CD14-positive monocyte (primary cell): ENCODE measurements at regions not wholly inside any gene's neighbourhood (a gene's known extent, or its start where the extent isn't known, plus 50 kb on each side); places are given as distances from the start of the nearest gene placed in this dataset.

Experiments used
- DNase-seq, 3 donors: peaks; one replicate each; pipeline ENCODE4 v3.0.0-alpha.2; 2011 to 2022
- H2AFZ ChIP-seq: 2 replicates; pipeline ENCODE4 v1.6.0; 2012; ENCODE audit warnings: mild to moderate bottlenecking, low read depth, low read length, inconsistent platforms; ENCODE audit not compliant: insufficient read depth, poor library complexity, severe bottlenecking
- H3K27ac ChIP-seq, 2 donors: 1 replicate in 1 of 2; 2 replicates in 1 of 2; pipeline ENCODE4 v1.5.1; 2012 to 2013; ENCODE audit warnings: low read length in 2 of 2, control low read depth in 1 of 2, inconsistent platforms in 1 of 2, low read depth in 1 of 2, mild to moderate bottlenecking in 1 of 2
- H3K27me3 ChIP-seq, 2 donors: one replicate each; pipeline versions ENCODE4 v1.6.0 to v1.6.1; 2011 to 2013; ENCODE audit warnings: low read length in 2 of 2; ENCODE audit not compliant: control insufficient read depth in 2 of 2, insufficient read depth in 2 of 2
- H3K36me3 ChIP-seq, 2 donors: replicated peaks in 1 of 2; 1 replicate in 1 of 2; 2 replicates in 1 of 2; pipeline versions ENCODE4 v1.5.1 to v1.6.1; 2012 to 2013; ENCODE audit warnings: low read length in 2 of 2, control low read depth in 1 of 2, inconsistent platforms in 1 of 2, mild to moderate bottlenecking in 1 of 2; ENCODE audit not compliant: insufficient read depth in 2 of 2, control insufficient read depth in 1 of 2
- H3K4me1 ChIP-seq, 2 donors: 1 replicate in 1 of 2; 2 replicates in 1 of 2; pipeline versions ENCODE4 v1.5.1 to v1.6.1; 2012 to 2013; ENCODE audit warnings: low read length in 2 of 2, control low read depth in 1 of 2, inconsistent platforms in 1 of 2, mild to moderate bottlenecking in 1 of 2, moderate library complexity in 1 of 2; ENCODE audit not compliant: insufficient read depth in 2 of 2, control insufficient read depth in 1 of 2
- H3K4me2 ChIP-seq: replicated peaks from 2 replicates; pipeline ENCODE3; 2012; ENCODE audit warnings: low read length, moderate library complexity, mild to moderate bottlenecking; ENCODE audit not compliant: poor library complexity, severe bottlenecking; ENCODE audit errors: extremely low read depth
- H3K4me3 ChIP-seq, 3 experiments: fragments of 200-600 bp in 1 of 3; sonication (generic) in 1 of 3; replicated peaks in 1 of 3; 1 replicate in 2 of 3; 2 replicates in 1 of 3; pipeline ENCODE4 v1.5.1; 2011 to 2013; ENCODE audit warnings: low read length in 3 of 3, mild to moderate bottlenecking in 3 of 3, control low read depth in 2 of 3, low read depth in 2 of 3, inconsistent platforms in 1 of 3, moderate library complexity in 1 of 3
- H3K79me2 ChIP-seq: 2 replicates; pipeline ENCODE4 v1.6.0; 2012; ENCODE audit warnings: mild to moderate bottlenecking, control low read depth, inconsistent platforms, low read length, moderate library complexity; ENCODE audit not compliant: insufficient read depth
- H3K9ac ChIP-seq: 2 replicates; pipeline ENCODE4 v1.6.0; 2017; ENCODE audit warnings: low read length, mild to moderate bottlenecking; ENCODE audit not compliant: insufficient read depth, poor library complexity, severe bottlenecking
- H3K9me3 ChIP-seq, 2 donors: replicated peaks in 1 of 2; 1 replicate in 1 of 2; 2 replicates in 1 of 2; pipeline versions ENCODE4 v1.5.1 to v1.6.1; 2012 to 2013; ENCODE audit warnings: low read length in 2 of 2, control low read depth in 1 of 2; ENCODE audit not compliant: control insufficient read depth in 1 of 2, insufficient read depth in 1 of 2
- H4K20me1 ChIP-seq: 2 replicates; pipeline ENCODE4 v1.6.0; 2012; ENCODE audit warnings: mild to moderate bottlenecking, low read length, control low read depth, moderate library complexity; ENCODE audit not compliant: insufficient read depth
- H3K27ac Mint-ChIP-seq, 7 donors: one replicate each; pipeline ENCODE4 v1.8.0; 2020; ENCODE audit warnings: mild to moderate bottlenecking in 7 of 7, mixed read lengths in 7 of 7, moderate library complexity in 6 of 7, inconsistent platforms in 2 of 7
- H3K27me3 Mint-ChIP-seq, 3 donors: one replicate each; pipeline ENCODE4 v1.8.0; 2021 to 2022; ENCODE audit warnings: low read depth in 3 of 3, mild to moderate bottlenecking in 3 of 3, mixed read lengths in 3 of 3, moderate library complexity in 3 of 3, inconsistent platforms in 1 of 3
- H3K36me3 Mint-ChIP-seq, 2 donors: one replicate each; pipeline ENCODE4 v1.8.0; 2020; ENCODE audit warnings: mixed read lengths in 2 of 2, inconsistent platforms in 1 of 2, mild to moderate bottlenecking in 1 of 2
- H3K4me1 Mint-ChIP-seq: one replicate; pipeline ENCODE4 v1.8.0; 2020; ENCODE audit warnings: mild to moderate bottlenecking, mixed read lengths
- H3K4me3 Mint-ChIP-seq, 2 donors: one replicate each; pipeline ENCODE4 v1.8.0; 2020; ENCODE audit warnings: mild to moderate bottlenecking in 2 of 2, mixed read lengths in 2 of 2, moderate library complexity in 1 of 2
- H3K9me3 Mint-ChIP-seq, 7 donors: one replicate each; pipeline ENCODE4 v1.8.0; 2020 to 2022; ENCODE audit warnings: mixed read lengths in 7 of 7, mild to moderate bottlenecking in 6 of 7, moderate library complexity in 6 of 7, inconsistent platforms in 2 of 7
- CTCF ChIP-seq: fragments of 200-600 bp; IDR thresholded peaks from one replicate; pipeline ENCODE4 v1.8.0; 2022; ENCODE audit warnings: antibody characterized with exemption, mild to moderate bottlenecking
- WGBS: methylation state at CpG from one replicate; pipeline ENCODE4 v1.1.5; 2013; ENCODE audit warnings: missing lambda C conversion rate; ENCODE audit not compliant: insufficient coverage; 5-methylcytosine and 5-hydroxymethylcytosine counted together
- intact Hi-C, 2 donors: fragments of 100-400 bp; cut with micrococcal nuclease; formaldehyde crosslinking; loops; one replicate each; pipeline versions ENCODE4 v1.15.0 to v1.15.1; 2023

- no peak overlapping the region for H3K4me3 ChIP-seq
- intact Hi-C loops: no loop called here
- no peak for DNase-seq
- H3K27ac Mint-ChIP-seq: no peak overlapping the region
- H2AFZ ChIP-seq: no peak overlapping the region
- H3K9me3 ChIP-seq: peaks cover 0 to 7% of the 10 kb centered on the region in 2 donors
- no peaks in the 10 kb centered on the region for H3K79me2 ChIP-seq
- H3K4me1 ChIP-seq: no peaks in the 10 kb centered on the region
- TF ChIP-seq CTCF: no peak
- H3K36me3 Mint-ChIP-seq: no peaks in the 10 kb centered on the region
- H3K9me3 Mint-ChIP-seq: peaks cover 0 to 10% (median 2%) of the 10 kb centered on the region in 7 donors
- no peak overlapping the region for H3K4me3 Mint-ChIP-seq
- H3K27me3 Mint-ChIP-seq: no peaks in the 10 kb centered on the region
- H3K4me1 Mint-ChIP-seq: no peaks in the 10 kb centered on the region
- no peaks in the 10 kb centered on the region for H4K20me1 ChIP-seq
- H3K27me3 ChIP-seq: no peaks in the 10 kb centered on the region
- no peak overlapping the region for H3K4me2 ChIP-seq
- no peak overlapping the region for H3K9ac ChIP-seq
- no peaks in the 10 kb centered on the region for H3K36me3 ChIP-seq
- no peak overlapping the region for H3K27ac ChIP-seq
Observed at GRCh38 chr9:118238139-118238538, 533.9 kb downstream of the TLR4 start.

GRCh38 chr9:118252027-118252426, 547.8 kb downstream of the TLR4 start:
- no peak overlapping the region for H3K9ac ChIP-seq
- no peak overlapping the region for H3K27ac ChIP-seq
- H3K36me3 Mint-ChIP-seq: no peaks in the 10 kb centered on the region
- H3K4me2 ChIP-seq: no peak overlapping the region
- no peaks in the 10 kb centered on the region for H3K27me3 ChIP-seq
- no peaks in the 10 kb centered on the region for H3K27me3 Mint-ChIP-seq
- no peak overlapping the region for H3K4me3 ChIP-seq
- H3K9me3 Mint-ChIP-seq: peaks cover 0 to 3% (median 0%) of the 10 kb centered on the region in 7 donors
- H3K4me1 Mint-ChIP-seq: no peaks in the 10 kb centered on the region
- H2AFZ ChIP-seq: no peak overlapping the region
- no CpG with 5 or more reads among the region's 2 CpGs for WGBS
- intact Hi-C loops: no loop called here
- no peaks in the 10 kb centered on the region for H4K20me1 ChIP-seq
- no peaks in the 10 kb centered on the region for H3K9me3 ChIP-seq
- no peaks in the 10 kb centered on the region for H3K36me3 ChIP-seq
- no peak for DNase-seq
- no peaks in the 10 kb centered on the region for H3K79me2 ChIP-seq
- no peak overlapping the region for H3K4me3 Mint-ChIP-seq
- H3K4me1 ChIP-seq: no peaks in the 10 kb centered on the region
- no peak overlapping the region for H3K27ac Mint-ChIP-seq
- TF ChIP-seq CTCF: no peak
